ENCODE measurements at regions not wholly inside any gene's neighbourhood (a gene's known extent, or its start where the extent isn't known, plus 50 kb on each side); places are given as distances from the start of the nearest gene placed in this dataset.

DNA sequence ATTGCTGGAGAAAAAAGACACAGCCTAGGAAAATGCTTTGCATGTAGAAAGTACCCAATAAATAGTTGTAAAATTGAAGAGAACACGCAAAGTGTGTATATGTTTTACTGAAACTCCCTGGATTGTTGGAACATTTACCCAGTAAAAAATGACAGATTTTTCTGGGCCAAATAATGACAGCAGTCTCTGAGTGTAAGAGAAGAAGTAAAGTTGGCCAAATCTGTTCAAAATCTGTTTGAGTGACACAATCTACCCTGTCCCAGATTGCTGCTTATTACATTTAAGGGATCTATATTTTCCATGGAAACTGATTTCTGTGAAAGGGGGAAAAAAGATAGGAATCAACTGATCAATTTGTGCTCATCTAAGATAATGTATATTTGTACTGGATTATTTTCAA, 267.9 kb downstream of the TUSC7 start:
- no peaks in the 10 kb centered on the region for H3K4me1 ChIP-seq (ENCODE audit: control insufficient read depth, insufficient read depth, low read length)

DNA sequence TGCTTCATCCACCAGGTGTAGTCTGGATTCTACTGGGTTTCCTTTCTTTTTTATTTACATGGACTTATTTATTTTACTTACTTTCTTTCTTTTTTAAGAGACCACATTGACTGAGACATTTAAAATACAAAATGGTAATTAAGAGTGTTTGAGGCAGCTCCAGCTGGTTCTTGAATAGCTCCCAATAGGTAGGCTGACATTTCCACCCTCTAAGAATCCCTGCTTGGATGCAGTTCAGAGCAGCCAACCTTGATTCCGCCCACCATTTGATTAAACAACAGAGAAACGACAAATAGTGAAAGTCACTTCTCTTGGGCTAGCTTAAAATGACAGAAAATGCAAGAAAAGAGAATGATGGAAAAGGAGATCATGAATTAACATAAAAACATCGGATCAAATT, 270.5 kb downstream of the TUSC7 start:
- no peaks in the 10 kb centered on the region for H3K4me1 ChIP-seq (ENCODE audit: control insufficient read depth, insufficient read depth, low read length)
- H3K9me3 ChIP-seq (ENCODE audit: control insufficient read depth, low read length), result no peaks in the 10 kb centered on the region
- no peak overlapping the region for H3K4me3 ChIP-seq (ENCODE audit: low read length)
- no peaks in the 10 kb centered on the region for H3K27me3 ChIP-seq (ENCODE audit: control insufficient read depth, insufficient read depth, low read length)
- H3K9ac ChIP-seq (ENCODE audit: low read length), result no peak overlapping the region
- H3K36me3 ChIP-seq (ENCODE audit: control insufficient read depth, insufficient read depth, low read length), result no peaks in the 10 kb centered on the region

More for the DNA sequence above, 267.9 kb downstream of the TUSC7 start:
- Histone ChIP-seq H3K27me3 (ENCODE audit: control insufficient read depth, insufficient read depth, low read length) (no peaks in the 10 kb centered on the region), H3K9me3 (ENCODE audit: control insufficient read depth, low read length) (no peaks in the 10 kb centered on the region), H3K4me3 (ENCODE audit: low read length) (no peak overlapping the region), H3K36me3 (ENCODE audit: control insufficient read depth, insufficient read depth, low read length) (no peaks in the 10 kb centered on the region), H3K9ac (ENCODE audit: low read length) (no peak overlapping the region)

DNA sequence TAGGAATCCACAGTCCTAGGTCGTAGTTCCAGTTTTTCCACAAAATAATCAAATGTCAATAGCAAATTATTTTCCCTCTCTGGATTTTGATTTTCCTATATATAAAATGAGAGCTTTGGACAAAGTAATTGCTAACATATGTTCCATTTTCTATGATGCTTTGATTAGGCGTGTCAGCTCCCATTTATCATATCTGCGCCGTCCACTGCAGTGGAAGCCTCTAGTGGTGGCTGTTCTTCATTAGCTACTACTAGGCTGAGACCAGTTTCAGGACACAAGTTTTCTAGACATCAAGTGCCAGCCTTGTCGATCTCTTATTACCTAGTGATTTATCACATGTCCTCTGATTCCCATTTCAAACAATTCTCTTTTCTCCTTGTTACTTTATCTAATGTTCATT, 271.5 kb downstream of the TUSC7 start:
- Histone ChIP-seq H3K36me3 (ENCODE audit: control insufficient read depth, insufficient read depth, low read length) (no peaks in the 10 kb centered on the region), H3K27me3 (ENCODE audit: control insufficient read depth, insufficient read depth, low read length) (no peaks in the 10 kb centered on the region), H3K9me3 (ENCODE audit: control insufficient read depth, low read length) (no peaks in the 10 kb centered on the region), H3K4me1 (ENCODE audit: control insufficient read depth, insufficient read depth, low read length) (no peaks in the 10 kb centered on the region), H3K4me3 (ENCODE audit: low read length) (no peak overlapping the region), H3K9ac (ENCODE audit: low read length) (no peak overlapping the region)

DNA sequence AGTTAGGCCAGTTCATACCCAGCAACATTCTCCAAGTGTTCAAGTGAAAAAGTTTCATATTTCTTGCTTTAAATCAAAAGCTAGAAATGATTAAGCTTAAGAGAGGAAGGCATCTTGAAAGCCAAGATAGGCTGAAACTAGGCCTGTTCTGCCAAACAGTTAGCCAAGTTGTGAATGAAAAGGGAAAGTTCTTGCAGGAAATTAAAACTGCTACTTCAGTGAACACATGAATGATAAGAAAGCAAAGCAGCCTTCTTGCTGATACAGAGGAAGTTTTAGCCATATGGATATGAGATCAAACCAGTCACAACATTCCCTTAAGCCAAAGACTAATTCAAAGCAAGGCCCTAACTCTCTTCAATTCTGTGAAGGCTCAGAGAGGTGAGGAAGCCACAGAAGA, 274.7 kb downstream of the TUSC7 start:
- H3K27me3 ChIP-seq (ENCODE audit: control insufficient read depth, insufficient read depth, low read length), result no peaks in the 10 kb centered on the region
- no peaks in the 10 kb centered on the region for H3K9me3 ChIP-seq (ENCODE audit: control insufficient read depth, low read length)
- H3K36me3 ChIP-seq (ENCODE audit: control insufficient read depth, insufficient read depth, low read length), result no peaks in the 10 kb centered on the region
- H3K4me1 ChIP-seq (ENCODE audit: control insufficient read depth, insufficient read depth, low read length), result no peaks in the 10 kb centered on the region
- H3K4me3 ChIP-seq (ENCODE audit: low read length), result no peak overlapping the region
- no peak overlapping the region for H3K9ac ChIP-seq (ENCODE audit: low read length)

DNA sequence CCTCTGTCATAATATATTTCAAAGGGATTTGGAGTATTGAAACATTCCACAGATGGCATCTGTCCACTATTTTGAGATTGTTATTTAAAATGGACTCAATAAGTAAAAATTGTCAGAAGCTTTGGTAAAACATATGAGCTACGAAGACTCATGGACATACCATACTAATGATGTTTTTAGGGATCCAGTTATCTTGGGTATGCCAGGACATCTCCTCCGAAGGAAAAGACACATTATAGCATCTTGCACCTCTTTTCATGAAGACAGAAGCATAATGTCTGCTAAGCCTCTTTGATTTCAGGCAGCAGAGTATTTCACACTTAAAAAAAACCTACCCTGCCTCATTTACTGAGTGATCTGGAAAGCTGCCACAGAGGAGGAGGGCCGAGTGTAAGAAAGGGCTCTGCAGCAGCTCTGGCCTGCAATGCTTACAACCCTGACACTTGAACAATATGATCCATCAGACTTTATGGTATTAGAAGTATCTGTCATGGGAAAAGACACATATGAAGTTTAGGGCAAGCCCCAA, 284.8 kb downstream of the TUSC7 start:
- no peak overlapping the region for H3K4me3 ChIP-seq (ENCODE audit: low read length)
- H3K27me3 ChIP-seq (ENCODE audit: control insufficient read depth, insufficient read depth, low read length), result no peaks in the 10 kb centered on the region
- no peak overlapping the region for H3K9ac ChIP-seq (ENCODE audit: low read length)
- no peaks in the 10 kb centered on the region for H3K9me3 ChIP-seq (ENCODE audit: control insufficient read depth, low read length)
- H3K4me1 ChIP-seq (ENCODE audit: control insufficient read depth, insufficient read depth, low read length), result no peaks in the 10 kb centered on the region
- H3K36me3 ChIP-seq (ENCODE audit: control insufficient read depth, insufficient read depth, low read length), result no peaks in the 10 kb centered on the region

DNA sequence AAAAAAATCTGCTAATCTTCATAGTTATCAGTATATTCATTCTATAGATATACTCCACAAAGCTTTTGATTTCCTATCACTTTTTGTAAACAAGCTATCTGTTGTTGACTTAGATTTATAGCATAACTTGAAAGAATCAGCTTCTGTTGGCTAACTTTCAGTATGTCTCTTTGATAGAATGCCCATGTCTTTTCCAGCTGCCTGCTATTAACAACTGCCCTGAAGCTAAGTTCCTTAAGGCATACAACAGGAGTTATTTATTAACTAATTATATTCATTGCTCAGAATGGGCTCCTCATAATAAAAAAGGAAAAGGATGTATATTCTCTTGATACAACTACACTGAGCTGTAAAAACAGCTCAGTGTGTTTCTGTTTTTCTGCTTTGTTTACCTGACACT, 293.9 kb downstream of the TUSC7 start:
- no peaks in the 10 kb centered on the region for H3K4me1 ChIP-seq (ENCODE audit: control insufficient read depth, insufficient read depth, low read length)
- H3K9ac ChIP-seq (ENCODE audit: low read length), result no peak overlapping the region
- H3K4me3 ChIP-seq (ENCODE audit: low read length), result no peak overlapping the region
- H3K36me3 ChIP-seq (ENCODE audit: control insufficient read depth, insufficient read depth, low read length), result no peaks in the 10 kb centered on the region
- H3K9me3 ChIP-seq (ENCODE audit: control insufficient read depth, low read length), result no peaks in the 10 kb centered on the region
- H3K27me3 ChIP-seq (ENCODE audit: control insufficient read depth, insufficient read depth, low read length), result no peaks in the 10 kb centered on the region

DNA sequence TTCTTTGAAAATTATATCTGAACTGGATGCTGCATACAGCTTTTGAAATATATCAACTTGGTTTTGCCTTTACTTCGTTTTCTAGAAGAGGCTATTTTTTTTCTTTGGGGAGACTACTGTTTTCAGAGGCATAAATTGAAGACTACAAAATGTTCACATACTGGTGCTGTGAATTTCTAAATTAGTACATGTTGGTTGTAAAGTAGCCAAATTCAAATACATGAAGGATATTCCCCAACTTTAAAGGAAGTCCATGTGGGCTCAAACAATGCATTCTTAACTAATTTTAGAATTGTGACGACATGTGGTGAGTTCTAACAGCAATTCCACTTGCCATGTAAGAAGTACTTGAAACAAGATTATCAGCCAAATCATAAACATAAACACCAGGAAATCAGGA, 295.7 kb downstream of the TUSC7 start:
- Histone ChIP-seq H3K9me3 (ENCODE audit: control insufficient read depth, low read length) (no peaks in the 10 kb centered on the region), H3K27me3 (ENCODE audit: control insufficient read depth, insufficient read depth, low read length) (no peaks in the 10 kb centered on the region), H3K9ac (ENCODE audit: low read length) (no peak overlapping the region), H3K36me3 (ENCODE audit: control insufficient read depth, insufficient read depth, low read length) (no peaks in the 10 kb centered on the region), H3K4me1 (ENCODE audit: control insufficient read depth, insufficient read depth, low read length) (no peaks in the 10 kb centered on the region), H3K4me3 (ENCODE audit: low read length) (no peak overlapping the region)

DNA sequence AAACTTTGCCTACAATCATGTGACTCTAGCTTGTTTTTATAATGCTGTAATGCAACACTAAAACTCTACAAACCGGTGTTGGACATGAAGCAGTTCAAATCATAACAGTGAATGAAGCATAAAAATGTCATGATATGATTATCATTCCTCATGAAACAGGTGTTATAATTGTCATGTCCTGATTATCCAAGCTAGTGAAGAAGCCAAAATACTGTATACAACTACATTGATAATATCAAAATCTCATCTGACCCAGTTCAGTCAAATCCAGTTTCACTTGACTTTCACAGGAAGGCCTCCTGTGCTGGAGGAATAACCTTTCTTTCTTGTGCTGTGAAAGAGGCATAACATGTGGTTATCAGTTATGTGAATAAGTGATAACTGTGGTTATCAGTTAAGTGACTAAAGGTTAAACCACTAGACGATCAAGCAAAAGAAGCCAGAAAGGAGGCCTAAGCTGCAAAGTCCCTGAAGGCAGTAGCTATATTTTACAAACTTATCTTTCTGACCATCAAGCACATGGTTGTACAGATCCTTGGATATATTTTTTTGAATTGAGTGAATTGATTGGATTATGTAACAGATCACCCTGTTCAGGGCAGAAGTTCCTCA, 296.4 kb downstream of the TUSC7 start:
- H3K9ac ChIP-seq (ENCODE audit: low read length), result no peak overlapping the region
- H3K9me3 ChIP-seq (ENCODE audit: control insufficient read depth, low read length), result no peaks in the 10 kb centered on the region
- no peak overlapping the region for H3K4me3 ChIP-seq (ENCODE audit: low read length)
- H3K4me1 ChIP-seq (ENCODE audit: control insufficient read depth, insufficient read depth, low read length), result no peaks in the 10 kb centered on the region
- H3K27me3 ChIP-seq (ENCODE audit: control insufficient read depth, insufficient read depth, low read length), result no peaks in the 10 kb centered on the region
- no peaks in the 10 kb centered on the region for H3K36me3 ChIP-seq (ENCODE audit: control insufficient read depth, insufficient read depth, low read length)

DNA sequence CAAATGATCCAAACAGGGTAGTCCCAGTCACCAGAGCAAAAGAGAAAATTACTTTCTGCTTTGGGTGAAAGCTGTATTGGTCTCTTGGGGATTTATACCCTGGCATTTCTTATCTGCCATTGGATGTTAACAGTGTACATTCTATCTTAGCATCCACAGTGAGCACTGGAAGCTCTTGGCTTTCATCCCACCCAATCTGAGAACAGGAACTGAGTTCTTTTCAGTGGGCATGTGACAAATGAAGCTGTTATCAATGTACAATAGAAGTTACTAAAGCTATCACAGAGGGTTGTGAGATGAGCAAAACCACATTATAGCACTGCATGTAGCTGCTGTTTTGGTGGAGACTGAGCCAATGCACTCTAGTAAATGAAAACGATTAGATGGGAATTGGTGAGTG, 300.7 kb downstream of the TUSC7 start:
- Histone ChIP-seq H3K27me3 (ENCODE audit: control insufficient read depth, insufficient read depth, low read length) (no peaks in the 10 kb centered on the region), H3K36me3 (ENCODE audit: control insufficient read depth, insufficient read depth, low read length) (no peaks in the 10 kb centered on the region), H3K9ac (ENCODE audit: low read length) (no peak overlapping the region)

DNA sequence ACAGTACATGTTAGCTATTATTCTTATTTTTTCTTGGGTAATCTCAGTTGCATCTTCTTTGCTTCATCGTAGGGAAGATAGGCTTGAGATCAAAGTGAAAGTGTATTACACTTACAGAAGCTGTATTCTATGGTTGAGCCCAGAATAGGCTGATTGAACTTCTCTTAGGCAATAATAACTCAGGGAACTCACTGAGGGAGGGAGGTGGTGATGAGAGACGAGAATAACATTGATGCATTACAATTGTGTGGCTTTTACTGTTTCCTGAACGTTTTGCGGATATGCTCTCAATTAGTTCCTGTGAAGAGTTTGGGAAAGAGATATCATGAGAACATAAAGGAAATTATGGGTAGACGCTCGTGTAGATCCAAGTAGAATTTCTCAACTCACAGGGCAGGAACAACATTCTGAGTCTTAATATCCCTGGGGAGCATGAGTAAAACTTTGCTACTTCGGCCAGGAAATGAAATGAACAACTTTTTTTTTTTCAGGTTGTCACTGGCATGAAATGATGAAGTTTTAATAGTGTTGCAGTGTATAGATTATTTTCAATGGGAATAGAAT, 302.2 kb downstream of the TUSC7 start:
- Histone ChIP-seq H3K9me3 (ENCODE audit: control insufficient read depth, low read length) (no peaks in the 10 kb centered on the region), H3K4me3 (ENCODE audit: low read length) (no peak overlapping the region), H3K9ac (ENCODE audit: low read length) (no peak overlapping the region), H3K36me3 (ENCODE audit: control insufficient read depth, insufficient read depth, low read length) (no peaks in the 10 kb centered on the region), H3K27me3 (ENCODE audit: control insufficient read depth, insufficient read depth, low read length) (no peaks in the 10 kb centered on the region), H3K4me1 (ENCODE audit: control insufficient read depth, insufficient read depth, low read length) (no peaks in the 10 kb centered on the region)

More for the DNA sequence above, 300.7 kb downstream of the TUSC7 start:
- Histone ChIP-seq H3K4me1 (ENCODE audit: control insufficient read depth, insufficient read depth, low read length) (no peaks in the 10 kb centered on the region), H3K4me3 (ENCODE audit: low read length) (no peak overlapping the region), H3K9me3 (ENCODE audit: control insufficient read depth, low read length) (no peaks in the 10 kb centered on the region)

DNA sequence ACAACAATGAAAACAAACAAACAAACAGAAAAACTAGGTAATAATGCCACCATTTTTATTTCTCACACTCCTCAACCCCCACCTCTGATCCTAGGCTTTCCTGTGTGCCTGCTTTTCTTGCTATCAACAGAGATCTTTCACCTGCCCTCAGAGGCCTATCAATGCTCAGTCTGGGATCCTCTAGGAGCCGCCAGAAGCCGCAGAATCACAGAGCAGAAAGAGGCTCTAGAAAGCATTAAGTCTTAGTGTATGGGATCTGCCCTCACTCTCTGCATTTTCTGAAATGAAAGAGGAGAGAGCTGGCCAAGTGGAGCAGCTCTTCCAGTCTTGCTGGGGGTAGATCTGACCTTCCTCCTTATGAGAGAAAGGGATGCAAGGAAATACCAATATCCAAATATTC, 306.8 kb downstream of the TUSC7 start:
- Histone ChIP-seq H3K9me3 (ENCODE audit: control insufficient read depth, low read length) (no peaks in the 10 kb centered on the region), H3K4me1 (ENCODE audit: control insufficient read depth, insufficient read depth, low read length) (no peaks in the 10 kb centered on the region), H3K4me3 (ENCODE audit: low read length) (no peak overlapping the region), H3K36me3 (ENCODE audit: control insufficient read depth, insufficient read depth, low read length) (no peaks in the 10 kb centered on the region), H3K9ac (ENCODE audit: low read length) (no peak overlapping the region), H3K27me3 (ENCODE audit: control insufficient read depth, insufficient read depth, low read length) (no peaks in the 10 kb centered on the region)

DNA sequence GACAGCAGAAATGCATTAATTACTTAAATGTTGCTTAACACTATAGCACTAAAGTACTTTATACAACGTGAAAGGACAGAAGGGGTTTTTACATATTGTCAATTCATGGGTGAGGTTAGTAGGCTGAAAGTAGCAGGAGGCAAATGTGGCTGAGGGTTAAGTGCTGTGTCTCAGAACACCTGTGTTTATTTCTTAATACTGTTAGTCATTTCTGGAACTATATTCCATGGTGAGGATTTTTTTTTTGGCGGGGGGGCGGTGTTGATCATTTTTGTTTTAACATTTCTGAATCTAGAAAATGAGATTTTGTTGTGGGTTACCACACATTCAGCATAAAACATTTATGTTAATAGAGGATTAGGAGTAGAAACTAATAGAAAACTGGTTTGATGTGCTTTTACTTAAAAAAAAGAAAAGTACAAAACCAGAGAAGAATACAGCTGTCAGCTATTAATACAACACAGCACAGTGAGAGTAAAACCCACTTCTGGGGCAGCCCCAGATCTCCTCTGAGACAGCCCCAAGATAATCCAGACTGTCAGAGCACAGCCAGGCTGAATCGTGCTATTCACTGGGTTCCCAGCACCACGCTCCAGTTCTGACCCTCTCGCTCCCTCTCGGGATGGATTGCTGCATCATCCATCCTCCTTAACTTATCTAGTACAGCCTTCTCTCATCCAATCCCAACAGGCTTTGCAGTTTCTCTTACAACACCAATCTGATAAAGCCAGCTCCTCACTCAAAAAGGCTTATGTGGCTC, 307.7 kb downstream of the TUSC7 start:
- Histone ChIP-seq H3K9ac (ENCODE audit: low read length) (no peak overlapping the region), H3K4me1 (ENCODE audit: control insufficient read depth, insufficient read depth, low read length) (no peaks in the 10 kb centered on the region), H3K36me3 (ENCODE audit: control insufficient read depth, insufficient read depth, low read length) (no peaks in the 10 kb centered on the region), H3K9me3 (ENCODE audit: control insufficient read depth, low read length) (no peaks in the 10 kb centered on the region), H3K27me3 (ENCODE audit: control insufficient read depth, insufficient read depth, low read length) (no peaks in the 10 kb centered on the region), H3K4me3 (ENCODE audit: low read length) (no peak overlapping the region)

Data from mucosa of stomach (tissue), 1 donor.